ENCODE measurements at regions not wholly inside any gene's neighbourhood (a gene's known extent, or its start where the extent isn't known, plus 50 kb on each side); places are given as distances from the start of the nearest gene placed in this dataset.

DNA sequence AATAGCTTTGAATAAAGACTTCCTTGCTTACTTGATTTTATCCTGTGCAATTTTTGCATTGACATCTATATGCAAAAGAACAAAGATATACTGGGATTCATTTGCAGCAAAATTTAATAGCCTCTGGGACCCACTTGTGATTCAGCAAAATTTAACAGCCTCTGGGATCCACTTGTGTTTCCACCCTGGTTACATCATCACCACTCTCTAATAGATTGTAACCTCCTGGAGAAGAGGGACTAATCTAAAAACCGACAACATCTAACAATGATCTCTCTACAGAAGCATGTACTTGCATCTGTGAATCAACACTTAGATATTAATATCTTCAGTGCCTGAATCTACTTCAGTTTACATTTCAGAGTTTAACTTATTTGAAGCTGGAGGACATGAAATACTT lies 202.0 kb upstream of the CPHXL start:
- no peak for TF ChIP-seq EZH2 (IDR thresholded peaks at IDR 0.05; ENCODE audit: borderline replicate concordance, insufficient read depth, low read depth, low read length, poor library complexity, severe bottlenecking)
- TF ChIP-seq, protein P1, sequence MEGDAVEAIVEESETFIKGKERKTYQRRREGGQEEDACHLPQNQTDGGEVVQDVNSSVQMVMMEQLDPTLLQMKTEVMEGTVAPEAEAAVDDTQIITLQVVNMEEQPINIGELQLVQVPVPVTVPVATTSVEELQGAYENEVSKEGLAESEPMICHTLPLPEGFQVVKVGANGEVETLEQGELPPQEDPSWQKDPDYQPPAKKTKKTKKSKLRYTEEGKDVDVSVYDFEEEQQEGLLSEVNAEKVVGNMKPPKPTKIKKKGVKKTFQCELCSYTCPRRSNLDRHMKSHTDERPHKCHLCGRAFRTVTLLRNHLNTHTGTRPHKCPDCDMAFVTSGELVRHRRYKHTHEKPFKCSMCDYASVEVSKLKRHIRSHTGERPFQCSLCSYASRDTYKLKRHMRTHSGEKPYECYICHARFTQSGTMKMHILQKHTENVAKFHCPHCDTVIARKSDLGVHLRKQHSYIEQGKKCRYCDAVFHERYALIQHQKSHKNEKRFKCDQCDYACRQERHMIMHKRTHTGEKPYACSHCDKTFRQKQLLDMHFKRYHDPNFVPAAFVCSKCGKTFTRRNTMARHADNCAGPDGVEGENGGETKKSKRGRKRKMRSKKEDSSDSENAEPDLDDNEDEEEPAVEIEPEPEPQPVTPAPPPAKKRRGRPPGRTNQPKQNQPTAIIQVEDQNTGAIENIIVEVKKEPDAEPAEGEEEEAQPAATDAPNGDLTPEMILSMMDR (IDR thresholded peaks at IDR 0.05), result no peak

Measured in B cell (primary cell).